ENCODE measurements at regions not wholly inside any gene's neighbourhood (a gene's known extent, or its start where the extent isn't known, plus 50 kb on each side); places are given as distances from the start of the nearest gene placed in this dataset.

DNA sequence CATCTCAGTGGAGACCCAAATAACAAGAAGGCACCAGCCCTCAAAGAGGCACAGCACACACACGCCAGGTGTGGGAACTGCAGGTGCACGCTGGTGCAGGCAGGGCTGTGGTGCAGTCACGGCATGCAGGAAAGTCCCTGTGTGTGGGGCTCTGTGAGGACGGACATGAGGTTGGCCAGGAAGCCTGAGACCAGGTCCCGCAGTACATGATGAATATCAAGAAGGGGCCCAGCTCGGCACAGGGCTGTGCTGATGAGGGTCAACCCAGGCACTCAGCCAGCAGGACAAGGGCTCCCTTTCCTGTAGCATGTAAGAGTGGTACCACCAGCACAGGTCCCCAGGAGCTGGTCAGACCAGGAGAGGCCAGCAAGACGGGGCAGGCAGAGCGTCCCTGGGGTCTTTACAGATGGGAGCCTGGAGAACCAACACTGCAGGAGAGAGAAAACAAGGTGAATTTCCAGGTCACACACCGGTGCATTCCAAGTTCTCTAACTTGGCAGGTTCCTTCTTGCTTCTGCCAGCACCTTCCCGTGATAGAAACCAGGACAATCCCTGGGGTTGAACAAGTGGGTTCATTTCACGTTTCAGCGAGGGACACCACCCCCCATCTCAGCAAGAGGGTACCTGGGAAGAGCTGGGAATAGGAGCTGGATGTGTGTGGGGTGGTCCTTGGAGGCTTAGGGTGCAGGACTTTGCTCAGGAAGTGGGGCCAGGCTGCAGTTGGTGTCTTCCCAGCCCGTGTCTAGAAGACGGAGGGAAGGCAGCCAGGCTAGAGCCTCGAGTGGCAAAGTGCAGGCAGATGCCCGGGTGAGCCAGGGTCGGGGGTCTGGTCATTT lies 244.8 kb upstream of the TCERG1L start:
- no peaks in the 10 kb centered on the region for H3K9me3 ChIP-seq (ENCODE audit: control insufficient read depth, low read depth, low read length)
- H4K20me1 ChIP-seq (ENCODE audit: control insufficient read depth, insufficient read depth, insufficient read length): no peaks in the 10 kb centered on the region
- H3K27ac ChIP-seq (ENCODE audit: insufficient read length, low read depth, low read length): no peak overlapping the region
- no peak for DNase-seq
- H2BK12ac ChIP-seq (ENCODE audit: insufficient read length, low read depth, low read length): no peak overlapping the region
- H2AFZ ChIP-seq (ENCODE audit: low read length): no peak overlapping the region
- no peaks in the 10 kb centered on the region for H3K79me2 ChIP-seq (ENCODE audit: insufficient read depth, low read length)
- H3K9ac ChIP-seq (ENCODE audit: extremely low read depth, insufficient read length, low read length): no peak overlapping the region
- H2BK20ac ChIP-seq (ENCODE audit: low read depth, low read length, poor library complexity, severe bottlenecking): no peak overlapping the region
- no peak overlapping the region for H2BK15ac ChIP-seq (ENCODE audit: low read depth, low read length)
- no peaks in the 10 kb centered on the region for H3K23me2 ChIP-seq (ENCODE audit: insufficient read length, low read depth, low read length, poor library complexity, severe bottlenecking)
- H4K5ac ChIP-seq (ENCODE audit: insufficient read length, low read depth, low read length): no peak overlapping the region
- Mint-ChIP-seq H3K36me3 (ENCODE audit: insufficient read depth in 1 of 3, low read depth in 3 of 3) (no peaks in the 10 kb centered on the region), H3K9me3 (no peaks in the 10 kb centered on the region), H3K4me3 (no peak overlapping the region), H3K27ac (no peak overlapping the region), H3K4me1 (peaks cover 4 to 5% of the 10 kb centered on the region in 2 experiments), H3K27me3 (ENCODE audit: low read depth) (peaks cover 3% of the 10 kb centered on the region)
- TF ChIP-seq, protein P1, sequence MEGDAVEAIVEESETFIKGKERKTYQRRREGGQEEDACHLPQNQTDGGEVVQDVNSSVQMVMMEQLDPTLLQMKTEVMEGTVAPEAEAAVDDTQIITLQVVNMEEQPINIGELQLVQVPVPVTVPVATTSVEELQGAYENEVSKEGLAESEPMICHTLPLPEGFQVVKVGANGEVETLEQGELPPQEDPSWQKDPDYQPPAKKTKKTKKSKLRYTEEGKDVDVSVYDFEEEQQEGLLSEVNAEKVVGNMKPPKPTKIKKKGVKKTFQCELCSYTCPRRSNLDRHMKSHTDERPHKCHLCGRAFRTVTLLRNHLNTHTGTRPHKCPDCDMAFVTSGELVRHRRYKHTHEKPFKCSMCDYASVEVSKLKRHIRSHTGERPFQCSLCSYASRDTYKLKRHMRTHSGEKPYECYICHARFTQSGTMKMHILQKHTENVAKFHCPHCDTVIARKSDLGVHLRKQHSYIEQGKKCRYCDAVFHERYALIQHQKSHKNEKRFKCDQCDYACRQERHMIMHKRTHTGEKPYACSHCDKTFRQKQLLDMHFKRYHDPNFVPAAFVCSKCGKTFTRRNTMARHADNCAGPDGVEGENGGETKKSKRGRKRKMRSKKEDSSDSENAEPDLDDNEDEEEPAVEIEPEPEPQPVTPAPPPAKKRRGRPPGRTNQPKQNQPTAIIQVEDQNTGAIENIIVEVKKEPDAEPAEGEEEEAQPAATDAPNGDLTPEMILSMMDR (conservative IDR thresholded peaks at IDR 0.05): no peak
- WGBS (ENCODE audit: extremely low coverage, insufficient read length, low lambda C conversion rate): no CpG with 5 or more reads among the region's 17 CpGs
- H3K4ac ChIP-seq (ENCODE audit: low read depth, low read length): no peak overlapping the region
- no peak overlapping the region for H3K18ac ChIP-seq (ENCODE audit: insufficient read length, low read depth, low read length)
- H3K4me2 ChIP-seq (ENCODE audit: insufficient read depth, insufficient read length, low read length): no peak overlapping the region
- H2BK5ac ChIP-seq (ENCODE audit: insufficient read length, low read length): no peak overlapping the region
- no peak overlapping the region for H2AK5ac ChIP-seq (ENCODE audit: insufficient read length, low read length)
- no peak overlapping the region for H4K8ac ChIP-seq (replicated peaks; ENCODE audit: insufficient read length, low read depth, low read length)
- H4K91ac ChIP-seq (ENCODE audit: insufficient read length, low read depth, low read length): no peak overlapping the region
- H3K27me3 ChIP-seq (ENCODE audit: insufficient read depth, low read length): no peaks in the 10 kb centered on the region
- no peaks in the 10 kb centered on the region for H3K79me1 ChIP-seq (ENCODE audit: insufficient read depth, low read depth, low read length, poor library complexity, severe bottlenecking)
- no peak overlapping the region; the same call in 1 of the 2 replicates for H3K14ac ChIP-seq (ENCODE audit: insufficient read depth, low read length)
- no peak overlapping the region for H3K56ac ChIP-seq (ENCODE audit: insufficient read length, low read depth, low read length)
- H3T11ph ChIP-seq (ENCODE audit: low read length): no peak overlapping the region
- no peak overlapping the region for H2BK120ac ChIP-seq (ENCODE audit: low read depth, low read length, poor library complexity, severe bottlenecking)
- H3K4me1 ChIP-seq (ENCODE audit: insufficient read depth, low read length): no peaks in the 10 kb centered on the region
- H3K23ac ChIP-seq (ENCODE audit: insufficient read length, low read depth, low read length): no peak overlapping the region
